ENCODE measurements at regions not wholly inside any gene's neighbourhood (a gene's known extent, or its start where the extent isn't known, plus 50 kb on each side); places are given as distances from the start of the nearest gene placed in this dataset.

DNA sequence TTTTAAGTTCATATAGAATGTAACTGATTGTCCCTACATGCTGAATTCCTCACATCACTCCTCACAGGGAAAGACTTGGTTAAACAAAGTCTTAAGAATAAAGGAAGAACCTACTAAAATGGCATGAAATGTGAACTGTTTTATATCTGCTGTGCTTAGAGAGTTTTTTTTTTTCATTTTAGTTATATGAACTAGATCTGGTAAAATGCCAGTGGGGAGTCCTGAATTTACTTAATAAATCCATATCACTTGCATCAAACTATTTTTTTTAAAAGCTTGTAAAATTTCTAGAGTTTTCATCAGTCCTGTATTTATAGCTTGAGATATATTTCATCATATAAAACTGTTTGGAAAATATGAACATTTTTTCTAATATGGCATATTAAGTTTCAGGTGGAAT, 1528.6 kb downstream of the EFNA5 start:
- Histone ChIP-seq H3K79me2 (ENCODE audit: insufficient read depth) (no peaks in the 10 kb centered on the region), H3K9me2 (no peaks in the 10 kb centered on the region), H3F3A (replicated peaks; ENCODE audit: insufficient read depth) (no peaks in the 10 kb centered on the region), H4K20me1 (ENCODE audit: insufficient read depth) (no peaks in the 10 kb centered on the region), H3K36me3 (replicated peaks in 1 of 2; ENCODE audit: control insufficient read depth in 1 of 2, insufficient read depth in 2 of 2, low read length in 1 of 2) (no peaks in the 10 kb centered on the region), H3K4me3 (ENCODE audit: low read depth in 2 of 2, low read length in 1 of 2) (no peak overlapping the region), H3K9me3 (no peaks in the 10 kb centered on the region), H3K4me2 (no peak overlapping the region), H2AFZ (ENCODE audit: low read depth) (no peak overlapping the region), H3K9ac (no peak overlapping the region), H3K4me1 (ENCODE audit: control insufficient read depth in 1 of 2, insufficient read depth in 2 of 2, low read depth in 1 of 2, low read length in 1 of 2) (peaks cover 0 to 9% of the 10 kb centered on the region in 2 experiments; a peak in 3 of 4 replicates), H3K27ac (ENCODE audit: low read depth in 2 of 2, low read length in 1 of 2) (peak overlapping the region in 1 of 2 experiments; percentile 28; a peak in 2 of 4 replicates), H3K27me3 (ENCODE audit: insufficient read depth) (no peaks in the 10 kb centered on the region)
- no peak for TF ChIP-seq SMC3 (IDR thresholded peaks at IDR 0.05; ENCODE audit: low read depth, low read length)
- TF ChIP-seq FOXM1 (IDR thresholded peaks at IDR 0.05; ENCODE audit: low read depth), result no peak
- no peak for TF ChIP-seq GABPA (IDR thresholded peaks at IDR 0.05; ENCODE audit: low read depth)
- no peak for TF ChIP-seq RAD21 (IDR thresholded peaks at IDR 0.05; ENCODE audit: low read length)
- TF ChIP-seq RCOR1 (IDR thresholded peaks at IDR 0.05; ENCODE audit: low read length), result no peak
- no peak for TF ChIP-seq ELF1 (IDR thresholded peaks at IDR 0.05)
- no peak for TF ChIP-seq EZH2phosphoT487 (IDR thresholded peaks at IDR 0.05; ENCODE audit: borderline replicate concordance, low read depth)
- TF ChIP-seq, protein P1, sequence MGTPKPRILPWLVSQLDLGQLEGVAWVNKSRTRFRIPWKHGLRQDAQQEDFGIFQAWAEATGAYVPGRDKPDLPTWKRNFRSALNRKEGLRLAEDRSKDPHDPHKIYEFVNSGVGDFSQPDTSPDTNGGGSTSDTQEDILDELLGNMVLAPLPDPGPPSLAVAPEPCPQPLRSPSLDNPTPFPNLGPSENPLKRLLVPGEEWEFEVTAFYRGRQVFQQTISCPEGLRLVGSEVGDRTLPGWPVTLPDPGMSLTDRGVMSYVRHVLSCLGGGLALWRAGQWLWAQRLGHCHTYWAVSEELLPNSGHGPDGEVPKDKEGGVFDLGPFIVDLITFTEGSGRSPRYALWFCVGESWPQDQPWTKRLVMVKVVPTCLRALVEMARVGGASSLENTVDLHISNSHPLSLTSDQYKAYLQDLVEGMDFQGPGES (IDR thresholded peaks at IDR 0.05; ENCODE audit: low read depth, low read length), result no peak
- TF ChIP-seq MXI1 (IDR thresholded peaks at IDR 0.05; ENCODE audit: low read depth, low read length), result no peak
- no peak for TF ChIP-seq YY1 (IDR thresholded peaks at IDR 0.05; ENCODE audit: low read depth)
- TF ChIP-seq RFX5 (IDR thresholded peaks at IDR 0.05; ENCODE audit: low read length), result no peak
- no peak for TF ChIP-seq EP300 (IDR thresholded peaks at IDR 0.05; ENCODE audit: borderline replicate concordance in 1 of 2, low read depth in 1 of 2, low read length in 1 of 2)
- TF ChIP-seq MAX (IDR thresholded peaks at IDR 0.05; ENCODE audit: low read depth), result no peak
- no peak for TF ChIP-seq PBX3 (IDR thresholded peaks at IDR 0.05)
- no peak for TF ChIP-seq GATA2 (CRISPR knock-in tag; IDR thresholded peaks at IDR 0.05)
- TF ChIP-seq ZBTB33 (IDR thresholded peaks at IDR 0.05; ENCODE audit: borderline replicate concordance, low read depth), result no peak
- no peak for TF ChIP-seq POLR2AphosphoS5 (IDR thresholded peaks at IDR 0.05; ENCODE audit: low read depth, low read length)
- no peak for TF ChIP-seq CTCF (IDR thresholded peaks at IDR 0.05)
- no peak for TF ChIP-seq FOSL2 (IDR thresholded peaks at IDR 0.05; ENCODE audit: borderline replicate concordance, low read depth)
- POLR2A ChIA-PET, result no interaction called here
- CTCF ChIA-PET, result no interaction called here
- DNase-seq, result no peak
